RWPE2 (cell line): ENCODE measurements at regions not wholly inside any gene's neighbourhood (a gene's known extent, or its start where the extent isn't known, plus 50 kb on each side); places are given as distances from the start of the nearest gene placed in this dataset.
A peak's percentile ranks its signal among the peaks of the same experiment; 100 is the strongest.

Experiments used
- ATAC-seq: fragments of 200-7000 bp; cut with Tn5 transposase; 3 replicates; pipeline ENCODE4 v1.9.1; 2021; ENCODE audit warnings: low read depth
- DNase-seq: peaks from one replicate; pipeline ENCODE4 v3.0.0-alpha.2; 2020; ENCODE audit warnings: low spot score
- H3K27ac ChIP-seq: fragments of 450-650 bp; 2 replicates; pipeline ENCODE4 v1.5.1; 2017; ENCODE audit warnings: mild to moderate bottlenecking; ENCODE audit not compliant: poor library complexity, severe bottlenecking
- H3K27me3 ChIP-seq: fragments of 250-450 bp; sonication (Bioruptor Pico); 2 replicates; pipeline ENCODE4 v1.5.1; 2021; ENCODE audit warnings: mild to moderate bottlenecking, moderate library complexity; ENCODE audit not compliant: insufficient read depth, poor library complexity, severe bottlenecking
- H3K36me3 ChIP-seq: fragments of 250-450 bp; sonication (Bioruptor Pico); 2 replicates; pipeline ENCODE4 v1.5.1; 2020; ENCODE audit warnings: low read depth, mild to moderate bottlenecking, moderate library complexity
- H3K4me1 ChIP-seq: fragments of 250-450 bp; sonication (Bioruptor Pico); 2 replicates; pipeline ENCODE4 v1.5.1; 2021; ENCODE audit warnings: mild to moderate bottlenecking, moderate library complexity; ENCODE audit not compliant: insufficient read depth, poor library complexity, severe bottlenecking
- H3K4me3 ChIP-seq: fragments of 250-450 bp; sonication (Bioruptor Pico); 2 replicates; pipeline ENCODE4 v1.5.1; 2021; ENCODE audit warnings: mild to moderate bottlenecking, moderate library complexity; ENCODE audit not compliant: severe bottlenecking
- H3K9me3 ChIP-seq: fragments of 250-450 bp; sonication (Bioruptor Pico); 2 replicates; pipeline ENCODE4 v1.5.1; 2021; ENCODE audit warnings: mild to moderate bottlenecking, moderate library complexity; ENCODE audit not compliant: severe bottlenecking
- TF ChIP-seq, protein P1 (sequence below): fragments of 450-650 bp; IDR thresholded peaks from one replicate; pipeline ENCODE4 v1.5.1; 2017; ENCODE audit warnings: mild to moderate bottlenecking, moderate library complexity; ENCODE audit not compliant: poor library complexity, severe bottlenecking

- DNase-seq = no peak
- Histone ChIP-seq H3K27me3 (no peaks in the 10 kb centered on the region), H3K27ac (no peak overlapping the region), H3K4me3 (no peak overlapping the region), H3K9me3 (no peaks in the 10 kb centered on the region), H3K4me1 (peaks cover 2% of the 10 kb centered on the region), H3K36me3 (no peaks in the 10 kb centered on the region)
- no peak for ATAC-seq
- TF ChIP-seq, protein P1, sequence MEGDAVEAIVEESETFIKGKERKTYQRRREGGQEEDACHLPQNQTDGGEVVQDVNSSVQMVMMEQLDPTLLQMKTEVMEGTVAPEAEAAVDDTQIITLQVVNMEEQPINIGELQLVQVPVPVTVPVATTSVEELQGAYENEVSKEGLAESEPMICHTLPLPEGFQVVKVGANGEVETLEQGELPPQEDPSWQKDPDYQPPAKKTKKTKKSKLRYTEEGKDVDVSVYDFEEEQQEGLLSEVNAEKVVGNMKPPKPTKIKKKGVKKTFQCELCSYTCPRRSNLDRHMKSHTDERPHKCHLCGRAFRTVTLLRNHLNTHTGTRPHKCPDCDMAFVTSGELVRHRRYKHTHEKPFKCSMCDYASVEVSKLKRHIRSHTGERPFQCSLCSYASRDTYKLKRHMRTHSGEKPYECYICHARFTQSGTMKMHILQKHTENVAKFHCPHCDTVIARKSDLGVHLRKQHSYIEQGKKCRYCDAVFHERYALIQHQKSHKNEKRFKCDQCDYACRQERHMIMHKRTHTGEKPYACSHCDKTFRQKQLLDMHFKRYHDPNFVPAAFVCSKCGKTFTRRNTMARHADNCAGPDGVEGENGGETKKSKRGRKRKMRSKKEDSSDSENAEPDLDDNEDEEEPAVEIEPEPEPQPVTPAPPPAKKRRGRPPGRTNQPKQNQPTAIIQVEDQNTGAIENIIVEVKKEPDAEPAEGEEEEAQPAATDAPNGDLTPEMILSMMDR = no peak
These were observed 92.8 kb downstream of the HNRNPLL start for GRCh38 chr2:38509947-38510326.

DNA sequence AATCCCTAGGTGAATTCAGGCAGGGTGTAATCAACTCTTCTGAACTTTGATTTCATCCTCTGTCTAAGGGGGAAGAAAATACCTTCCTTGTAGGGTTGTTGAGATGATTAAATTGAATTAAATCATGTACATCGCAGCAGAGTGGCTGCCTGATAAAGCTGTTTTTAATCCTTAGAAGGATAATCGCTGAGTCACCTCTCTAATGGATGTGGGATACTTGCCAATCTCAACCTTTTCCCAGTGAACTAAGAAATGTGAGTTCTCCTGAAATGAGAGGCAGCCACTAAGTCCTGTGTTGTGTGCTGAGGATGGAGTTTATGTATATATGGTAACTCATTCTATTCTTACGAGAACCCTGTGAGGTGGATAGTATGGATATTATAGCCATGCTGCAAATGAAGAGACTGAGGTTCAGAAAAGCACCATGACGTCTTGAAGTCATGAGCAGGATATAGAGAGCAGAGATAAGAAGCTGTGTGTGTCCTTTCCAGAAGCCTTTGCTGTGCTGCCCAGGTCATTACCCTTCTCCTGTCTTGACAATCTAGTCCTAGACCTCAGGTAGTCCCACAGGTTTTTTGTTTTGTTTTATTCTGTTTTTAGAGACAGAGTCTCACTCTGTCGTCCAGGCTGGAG, 93.3 kb downstream of the HNRNPLL start:
- H3K4me1 ChIP-seq = no peaks in the 10 kb centered on the region
- no peak overlapping the region for H3K27ac ChIP-seq
- TF ChIP-seq, protein P1 = no peak
- H3K27me3 ChIP-seq = no peaks in the 10 kb centered on the region
- no peaks in the 10 kb centered on the region for H3K9me3 ChIP-seq
- no peak overlapping the region for H3K4me3 ChIP-seq
- DNase-seq (no peak), ATAC-seq (no peak; the same call in 2 of the 3 replicates)
- no peaks in the 10 kb centered on the region for H3K36me3 ChIP-seq

DNA sequence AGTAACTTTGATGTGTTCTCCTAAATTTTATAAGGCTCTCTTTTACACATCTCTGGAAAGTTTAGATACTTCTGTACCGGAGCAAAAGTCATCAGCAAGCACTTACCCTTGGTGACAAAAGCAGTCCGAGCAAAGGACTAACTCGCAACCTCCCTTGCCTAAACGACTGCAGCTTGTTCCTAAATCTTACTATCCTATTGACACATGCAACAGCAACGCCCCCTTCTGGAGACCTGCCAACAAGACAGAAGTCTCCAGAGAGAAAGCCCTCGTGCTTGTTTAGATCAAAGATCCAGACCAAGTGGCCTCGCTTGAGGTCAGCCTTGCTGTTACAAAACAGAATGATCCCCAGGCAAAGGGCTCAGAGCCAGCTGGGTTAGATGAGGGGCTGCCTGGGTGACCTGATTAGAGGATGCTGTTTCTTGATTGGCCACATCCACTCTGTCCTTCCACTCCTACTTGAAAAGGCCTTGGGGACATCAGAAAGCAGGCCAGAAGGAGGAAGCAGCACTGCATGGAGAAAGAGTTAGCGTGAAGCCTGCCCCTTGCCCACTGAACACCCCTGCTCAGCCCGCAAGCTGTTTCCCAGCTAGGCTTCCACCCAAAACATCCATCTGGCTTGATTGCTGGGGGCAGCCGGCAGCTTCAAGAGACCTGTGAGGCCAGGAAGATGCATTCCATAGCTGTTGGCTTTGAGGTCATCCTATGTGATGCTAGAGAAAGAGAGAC, 94.3 kb downstream of the HNRNPLL start:
- DNase-seq (peak; percentile 72), ATAC-seq (peak; percentile 49; the same call in 2 of the 3 replicates)
- TF ChIP-seq, protein P1 = peak; percentile 80
- no peaks in the 10 kb centered on the region for H3K27me3 ChIP-seq
- no peaks in the 10 kb centered on the region for H3K4me1 ChIP-seq
- H3K27ac ChIP-seq = no peak overlapping the region
- no peaks in the 10 kb centered on the region for H3K36me3 ChIP-seq
- H3K9me3 ChIP-seq = no peaks in the 10 kb centered on the region
- no peak overlapping the region for H3K4me3 ChIP-seq

- H3K27ac ChIP-seq = no peak overlapping the region
- TF ChIP-seq, protein P1 = no peak
- no peaks in the 10 kb centered on the region for H3K4me1 ChIP-seq
- no peaks in the 10 kb centered on the region for H3K9me3 ChIP-seq
- H3K4me3 ChIP-seq = no peak overlapping the region
- H3K27me3 ChIP-seq = no peaks in the 10 kb centered on the region
- H3K36me3 ChIP-seq = no peaks in the 10 kb centered on the region
- ATAC-seq (no peak), DNase-seq (no peak)
These were observed 95.0 kb downstream of the HNRNPLL start for GRCh38 chr2:38507712-38508111.

DNA sequence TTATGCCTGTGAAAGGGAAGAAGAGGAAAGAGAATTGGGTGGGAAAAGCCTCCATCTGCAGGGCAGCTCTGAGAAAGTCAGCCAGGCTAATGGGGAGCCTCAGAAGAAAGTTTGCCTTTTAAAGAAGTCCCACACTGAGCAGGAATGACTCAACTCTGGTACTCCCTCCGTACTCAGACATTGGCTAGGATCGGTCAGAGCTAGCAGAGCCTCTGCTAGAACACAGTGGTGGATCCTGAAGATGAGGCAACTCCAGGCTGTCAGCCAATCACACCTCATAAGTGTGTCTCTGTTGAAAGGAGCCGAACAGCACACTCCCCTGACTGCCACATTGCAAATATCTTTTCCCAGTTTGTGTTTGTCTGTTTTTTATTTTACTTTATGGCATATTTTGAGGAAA, 96.9 kb downstream of the HNRNPLL start:
- Histone ChIP-seq H3K27me3 (no peaks in the 10 kb centered on the region), H3K4me3 (no peak overlapping the region), H3K36me3 (no peaks in the 10 kb centered on the region), H3K9me3 (no peaks in the 10 kb centered on the region), H3K4me1 (no peaks in the 10 kb centered on the region), H3K27ac (no peak overlapping the region)
- DNase-seq (no peak), ATAC-seq (peak; percentile 91)
- TF ChIP-seq, protein P1 = no peak
